GM23338 (cell line): ENCODE measurements at regions not wholly inside any gene's neighbourhood (a gene's known extent, or its start where the extent isn't known, plus 50 kb on each side); places are given as distances from the start of the nearest gene placed in this dataset.

Source experiments
- ATAC-seq: fragments of 200-7000 bp; cut with Tn5 transposase; 3 replicates; pipeline ENCODE4 v1.9.1; 2020
- DNase-seq: peaks from one replicate; pipeline ENCODE4 v3.0.0-alpha.2; 2015; ENCODE audit warnings: low spot score
- H2AFZ ChIP-seq: fragments of 200-600 bp; sonication (generic); 2 replicates; pipeline ENCODE4 v1.8.0; 2016; ENCODE audit warnings: antibody characterized with exemption, mild to moderate bottlenecking, moderate library complexity
- H3F3A ChIP-seq: fragments of 200-600 bp; sonication (generic); replicated peaks from 2 replicates; pipeline ENCODE4 v1.8.0; 2017; ENCODE audit warnings: antibody characterized with exemption, mixed run types, low read depth
- H3K27ac ChIP-seq: fragments of 200-600 bp; sonication (generic); 2 replicates; pipeline ENCODE4 v1.6.1; 2016; ENCODE audit warnings: low read depth
- H3K27me3 ChIP-seq: fragments of 200-600 bp; sonication (generic); 2 replicates; pipeline ENCODE4 v1.8.0; 2016; ENCODE audit warnings: mild to moderate bottlenecking, mixed run types, moderate library complexity; ENCODE audit not compliant: insufficient read depth
- H3K36me3 ChIP-seq: fragments of 200-600 bp; sonication (generic); 2 replicates; pipeline ENCODE4 v1.8.0; 2016; ENCODE audit warnings: mild to moderate bottlenecking; ENCODE audit not compliant: insufficient read depth
- H3K4me1 ChIP-seq: fragments of 200-600 bp; sonication (generic); 2 replicates; pipeline ENCODE4 v1.8.0; 2016; ENCODE audit warnings: mild to moderate bottlenecking, moderate library complexity; ENCODE audit not compliant: insufficient read depth
- H3K4me2 ChIP-seq: fragments of 200-600 bp; sonication (generic); 2 replicates; pipeline ENCODE4 v1.7.1; 2017; ENCODE audit warnings: mixed run types
- H3K4me3 ChIP-seq: fragments of 200-600 bp; sonication (generic); 2 replicates; pipeline ENCODE4 v1.6.1; 2016; ENCODE audit warnings: mixed run types
- H3K79me2 ChIP-seq: fragments of 200-600 bp; sonication (generic); replicated peaks from 2 replicates; pipeline ENCODE4 v1.8.0; 2017; ENCODE audit warnings: mild to moderate bottlenecking; ENCODE audit not compliant: insufficient read depth
- H3K9me2 ChIP-seq: fragments of 200-600 bp; sonication (generic); 2 replicates; pipeline ENCODE4 v1.8.0; 2017; ENCODE audit not compliant: insufficient read depth
- H4K20me1 ChIP-seq: fragments of 200-600 bp; sonication (generic); replicated peaks from 2 replicates; pipeline ENCODE4 v1.8.0; 2017; ENCODE audit warnings: mild to moderate bottlenecking; ENCODE audit not compliant: insufficient read depth
- H3K27ac Mint-ChIP-seq: 2 replicates; pipeline ENCODE4 v1.8.0; 2020; ENCODE audit warnings: inconsistent platforms, mild to moderate bottlenecking, moderate library complexity, mixed read lengths
- H3K27me3 Mint-ChIP-seq: 3 replicates; pipeline ENCODE4 v1.8.0; 2022; ENCODE audit warnings: low read depth, mild to moderate bottlenecking, moderate library complexity, mixed read lengths, inconsistent platforms; ENCODE audit not compliant: insufficient read depth, poor library complexity
- H3K36me3 Mint-ChIP-seq: 3 replicates; pipeline ENCODE4 v1.8.0; 2021; ENCODE audit warnings: low read depth, mild to moderate bottlenecking, inconsistent platforms, moderate library complexity, mixed read lengths
- H3K4me1 Mint-ChIP-seq: 3 replicates; pipeline ENCODE4 v1.8.0; 2020; ENCODE audit warnings: mild to moderate bottlenecking, inconsistent platforms, mixed read lengths
- H3K4me3 Mint-ChIP-seq: 3 replicates; pipeline ENCODE4 v1.8.0; 2021; ENCODE audit warnings: moderate library complexity, mild to moderate bottlenecking, inconsistent platforms, mixed read lengths
- H3K9me3 Mint-ChIP-seq: 3 replicates; pipeline ENCODE4 v1.8.0; 2020; ENCODE audit warnings: moderate library complexity, mild to moderate bottlenecking, inconsistent platforms, mixed read lengths
- CREB1 ChIP-seq: fragments of 250-450 bp; sonication (Bioruptor Pico); IDR thresholded peaks from 2 replicates; pipeline ENCODE4 v1.5.0; 2020; ENCODE audit warnings: low read depth, mild to moderate bottlenecking, moderate library complexity
- EZH2phosphoT487 ChIP-seq: fragments of 200-600 bp; sonication (generic); IDR thresholded peaks from one replicate; pipeline ENCODE4 v1.8.1; 2018; ENCODE audit warnings: antibody characterized with exemption; ENCODE audit not compliant: unreplicated experiment
- JUNB ChIP-seq: IDR thresholded peaks from one replicate; pipeline ENCODE4 v1.6.1; 2016; ENCODE audit warnings: antibody characterized with exemption; ENCODE audit not compliant: unreplicated experiment
- NANOG ChIP-seq: IDR thresholded peaks from 2 replicates; pipeline ENCODE4 v1.6.1; 2016; ENCODE audit warnings: antibody characterized with exemption, borderline replicate concordance
- POLR2AphosphoS5 ChIP-seq: IDR thresholded peaks from 2 replicates; pipeline ENCODE4 v1.6.1; 2016; ENCODE audit warnings: antibody characterized with exemption, low read depth
- STAT1 ChIP-seq: IDR thresholded peaks from one replicate; pipeline ENCODE4 v1.6.1; 2016; ENCODE audit warnings: antibody characterized with exemption; ENCODE audit not compliant: unreplicated experiment
- ZNF114 ChIP-seq: fragments of 250-450 bp; sonication (Bioruptor Pico); IDR thresholded peaks from 2 replicates; pipeline ENCODE4 v1.5.0; 2020; ENCODE audit warnings: mild to moderate bottlenecking, moderate library complexity
- ZNF331 ChIP-seq: fragments of 250-450 bp; sonication (Bioruptor Pico); IDR thresholded peaks from 2 replicates; pipeline ENCODE4 v1.5.0; 2020; ENCODE audit warnings: low read depth, mild to moderate bottlenecking, moderate library complexity
- TF ChIP-seq, protein P1 (sequence below), 2 experiments: fragments of 200-600 bp in 1 of 2; sonication (generic) in 1 of 2; conservative IDR thresholded peaks; 2 replicates each; pipeline versions ENCODE4 v1.5.1 to v1.6.1; 2016 to 2017; ENCODE audit warnings: antibody characterized with exemption in 2 of 2, low read depth in 2 of 2, mild to moderate bottlenecking in 2 of 2, moderate library complexity in 1 of 2
- TF ChIP-seq, protein P2 (sequence below): fragments of 250-450 bp; sonication (Bioruptor Pico); IDR thresholded peaks from 2 replicates; pipeline ENCODE4 v1.5.0; 2020; ENCODE audit warnings: mild to moderate bottlenecking, moderate library complexity
- TF ChIP-seq, protein P3 (sequence below): IDR thresholded peaks from one replicate; pipeline ENCODE4 v1.6.1; 2018; ENCODE audit warnings: antibody characterized with exemption; ENCODE audit not compliant: unreplicated experiment
- TF ChIP-seq, protein P4 (sequence below): IDR thresholded peaks from 2 replicates; pipeline ENCODE4 v1.6.1; 2016; ENCODE audit warnings: antibody characterized with exemption

DNA sequence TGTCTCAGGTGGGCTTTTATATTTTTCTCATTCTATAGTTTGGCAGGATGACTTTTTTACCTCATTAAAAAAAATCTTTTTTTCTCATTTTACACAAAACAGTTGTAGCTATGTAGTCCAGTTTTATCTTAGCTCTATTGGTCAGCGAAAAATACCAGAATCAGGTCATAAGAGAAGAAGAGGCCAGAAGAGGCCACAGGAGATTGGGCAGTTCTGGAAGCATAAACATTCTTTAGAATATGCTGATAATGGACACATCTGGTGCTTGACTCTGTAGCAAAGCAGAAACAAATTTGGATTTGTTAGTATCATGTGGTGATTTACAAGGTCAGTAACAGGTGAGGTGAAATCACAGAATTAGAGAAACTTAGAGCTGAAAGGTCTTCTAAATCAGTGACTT lies 66.6 kb upstream of the ARHGAP24 start:
- H3F3A ChIP-seq, result no peaks in the 10 kb centered on the region
- H3K27me3 ChIP-seq, result no peaks in the 10 kb centered on the region
- no peak overlapping the region for H3K4me2 ChIP-seq
- H3K9me3 Mint-ChIP-seq, result no peaks in the 10 kb centered on the region
- H3K27me3 Mint-ChIP-seq, result no peaks in the 10 kb centered on the region
- H3K27ac ChIP-seq, result no peak overlapping the region
- no peaks in the 10 kb centered on the region for H3K9me2 ChIP-seq
- no peaks in the 10 kb centered on the region for H3K79me2 ChIP-seq
- no peak overlapping the region for H2AFZ ChIP-seq
- H4K20me1 ChIP-seq, result no peaks in the 10 kb centered on the region
- TF ChIP-seq CREB1 (no peak), STAT1 (no peak), ZNF114 (no peak), NANOG (no peak), POLR2AphosphoS5 (no peak), EZH2phosphoT487 (no peak), ZNF331 (CRISPR knock-in tag) (no peak), JUNB (no peak)
- TF ChIP-seq, protein P1, sequence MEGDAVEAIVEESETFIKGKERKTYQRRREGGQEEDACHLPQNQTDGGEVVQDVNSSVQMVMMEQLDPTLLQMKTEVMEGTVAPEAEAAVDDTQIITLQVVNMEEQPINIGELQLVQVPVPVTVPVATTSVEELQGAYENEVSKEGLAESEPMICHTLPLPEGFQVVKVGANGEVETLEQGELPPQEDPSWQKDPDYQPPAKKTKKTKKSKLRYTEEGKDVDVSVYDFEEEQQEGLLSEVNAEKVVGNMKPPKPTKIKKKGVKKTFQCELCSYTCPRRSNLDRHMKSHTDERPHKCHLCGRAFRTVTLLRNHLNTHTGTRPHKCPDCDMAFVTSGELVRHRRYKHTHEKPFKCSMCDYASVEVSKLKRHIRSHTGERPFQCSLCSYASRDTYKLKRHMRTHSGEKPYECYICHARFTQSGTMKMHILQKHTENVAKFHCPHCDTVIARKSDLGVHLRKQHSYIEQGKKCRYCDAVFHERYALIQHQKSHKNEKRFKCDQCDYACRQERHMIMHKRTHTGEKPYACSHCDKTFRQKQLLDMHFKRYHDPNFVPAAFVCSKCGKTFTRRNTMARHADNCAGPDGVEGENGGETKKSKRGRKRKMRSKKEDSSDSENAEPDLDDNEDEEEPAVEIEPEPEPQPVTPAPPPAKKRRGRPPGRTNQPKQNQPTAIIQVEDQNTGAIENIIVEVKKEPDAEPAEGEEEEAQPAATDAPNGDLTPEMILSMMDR (conservative IDR thresholded peaks at IDR 0.05; ENCODE audit: low read depth in 2 of 2), result no peak
- TF ChIP-seq, protein P2, sequence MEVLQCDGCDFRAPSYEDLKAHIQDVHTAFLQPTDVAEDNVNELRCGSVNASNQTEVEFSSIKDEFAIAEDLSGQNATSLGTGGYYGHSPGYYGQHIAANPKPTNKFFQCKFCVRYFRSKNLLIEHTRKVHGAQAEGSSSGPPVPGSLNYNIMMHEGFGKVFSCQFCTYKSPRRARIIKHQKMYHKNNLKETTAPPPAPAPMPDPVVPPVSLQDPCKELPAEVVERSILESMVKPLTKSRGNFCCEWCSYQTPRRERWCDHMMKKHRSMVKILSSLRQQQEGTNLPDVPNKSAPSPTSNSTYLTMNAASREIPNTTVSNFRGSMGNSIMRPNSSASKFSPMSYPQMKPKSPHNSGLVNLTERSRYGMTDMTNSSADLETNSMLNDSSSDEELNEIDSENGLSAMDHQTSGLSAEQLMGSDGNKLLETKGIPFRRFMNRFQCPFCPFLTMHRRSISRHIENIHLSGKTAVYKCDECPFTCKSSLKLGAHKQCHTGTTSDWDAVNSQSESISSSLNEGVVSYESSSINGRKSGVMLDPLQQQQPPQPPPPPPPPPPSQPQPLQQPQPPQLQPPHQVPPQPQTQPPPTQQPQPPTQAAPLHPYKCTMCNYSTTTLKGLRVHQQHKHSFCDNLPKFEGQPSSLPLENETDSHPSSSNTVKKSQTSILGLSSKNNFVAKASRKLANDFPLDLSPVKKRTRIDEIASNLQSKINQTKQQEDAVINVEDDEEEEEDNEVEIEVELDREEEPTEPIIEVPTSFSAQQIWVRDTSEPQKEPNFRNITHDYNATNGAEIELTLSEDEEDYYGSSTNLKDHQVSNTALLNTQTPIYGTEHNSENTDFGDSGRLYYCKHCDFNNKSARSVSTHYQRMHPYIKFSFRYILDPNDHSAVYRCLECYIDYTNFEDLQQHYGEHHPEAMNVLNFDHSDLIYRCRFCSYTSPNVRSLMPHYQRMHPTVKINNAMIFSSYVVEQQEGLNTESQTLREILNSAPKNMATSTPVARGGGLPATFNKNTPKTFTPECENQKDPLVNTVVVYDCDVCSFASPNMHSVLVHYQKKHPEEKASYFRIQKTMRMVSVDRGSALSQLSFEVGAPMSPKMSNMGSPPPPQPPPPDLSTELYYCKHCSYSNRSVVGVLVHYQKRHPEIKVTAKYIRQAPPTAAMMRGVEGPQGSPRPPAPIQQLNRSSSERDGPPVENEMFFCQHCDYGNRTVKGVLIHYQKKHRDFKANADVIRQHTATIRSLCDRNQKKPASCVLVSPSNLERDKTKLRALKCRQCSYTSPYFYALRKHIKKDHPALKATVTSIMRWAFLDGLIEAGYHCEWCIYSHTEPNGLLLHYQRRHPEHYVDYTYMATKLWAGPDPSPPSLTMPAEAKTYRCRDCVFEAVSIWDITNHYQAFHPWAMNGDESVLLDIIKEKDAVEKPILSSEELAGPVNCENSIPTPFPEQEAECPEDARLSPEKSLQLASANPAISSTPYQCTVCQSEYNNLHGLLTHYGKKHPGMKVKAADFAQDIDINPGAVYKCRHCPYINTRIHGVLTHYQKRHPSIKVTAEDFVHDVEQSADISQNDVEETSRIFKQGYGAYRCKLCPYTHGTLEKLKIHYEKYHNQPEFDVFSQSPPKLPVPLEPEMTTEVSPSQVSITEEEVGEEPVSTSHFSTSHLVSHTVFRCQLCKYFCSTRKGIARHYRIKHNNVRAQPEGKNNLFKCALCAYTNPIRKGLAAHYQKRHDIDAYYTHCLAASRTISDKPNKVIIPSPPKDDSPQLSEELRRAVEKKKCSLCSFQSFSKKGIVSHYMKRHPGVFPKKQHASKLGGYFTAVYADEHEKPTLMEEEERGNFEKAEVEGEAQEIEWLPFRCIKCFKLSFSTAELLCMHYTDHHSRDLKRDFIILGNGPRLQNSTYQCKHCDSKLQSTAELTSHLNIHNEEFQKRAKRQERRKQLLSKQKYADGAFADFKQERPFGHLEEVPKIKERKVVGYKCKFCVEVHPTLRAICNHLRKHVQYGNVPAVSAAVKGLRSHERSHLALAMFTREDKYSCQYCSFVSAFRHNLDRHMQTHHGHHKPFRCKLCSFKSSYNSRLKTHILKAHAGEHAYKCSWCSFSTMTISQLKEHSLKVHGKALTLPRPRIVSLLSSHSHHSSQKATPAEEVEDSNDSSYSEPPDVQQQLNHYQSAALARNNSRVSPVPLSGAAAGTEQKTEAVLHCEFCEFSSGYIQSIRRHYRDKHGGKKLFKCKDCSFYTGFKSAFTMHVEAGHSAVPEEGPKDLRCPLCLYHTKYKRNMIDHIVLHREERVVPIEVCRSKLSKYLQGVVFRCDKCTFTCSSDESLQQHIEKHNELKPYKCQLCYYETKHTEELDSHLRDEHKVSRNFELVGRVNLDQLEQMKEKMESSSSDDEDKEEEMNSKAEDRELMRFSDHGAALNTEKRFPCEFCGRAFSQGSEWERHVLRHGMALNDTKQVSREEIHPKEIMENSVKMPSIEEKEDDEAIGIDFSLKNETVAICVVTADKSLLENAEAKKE (CRISPR knock-in tag), result no peak
- TF ChIP-seq, protein P3, sequence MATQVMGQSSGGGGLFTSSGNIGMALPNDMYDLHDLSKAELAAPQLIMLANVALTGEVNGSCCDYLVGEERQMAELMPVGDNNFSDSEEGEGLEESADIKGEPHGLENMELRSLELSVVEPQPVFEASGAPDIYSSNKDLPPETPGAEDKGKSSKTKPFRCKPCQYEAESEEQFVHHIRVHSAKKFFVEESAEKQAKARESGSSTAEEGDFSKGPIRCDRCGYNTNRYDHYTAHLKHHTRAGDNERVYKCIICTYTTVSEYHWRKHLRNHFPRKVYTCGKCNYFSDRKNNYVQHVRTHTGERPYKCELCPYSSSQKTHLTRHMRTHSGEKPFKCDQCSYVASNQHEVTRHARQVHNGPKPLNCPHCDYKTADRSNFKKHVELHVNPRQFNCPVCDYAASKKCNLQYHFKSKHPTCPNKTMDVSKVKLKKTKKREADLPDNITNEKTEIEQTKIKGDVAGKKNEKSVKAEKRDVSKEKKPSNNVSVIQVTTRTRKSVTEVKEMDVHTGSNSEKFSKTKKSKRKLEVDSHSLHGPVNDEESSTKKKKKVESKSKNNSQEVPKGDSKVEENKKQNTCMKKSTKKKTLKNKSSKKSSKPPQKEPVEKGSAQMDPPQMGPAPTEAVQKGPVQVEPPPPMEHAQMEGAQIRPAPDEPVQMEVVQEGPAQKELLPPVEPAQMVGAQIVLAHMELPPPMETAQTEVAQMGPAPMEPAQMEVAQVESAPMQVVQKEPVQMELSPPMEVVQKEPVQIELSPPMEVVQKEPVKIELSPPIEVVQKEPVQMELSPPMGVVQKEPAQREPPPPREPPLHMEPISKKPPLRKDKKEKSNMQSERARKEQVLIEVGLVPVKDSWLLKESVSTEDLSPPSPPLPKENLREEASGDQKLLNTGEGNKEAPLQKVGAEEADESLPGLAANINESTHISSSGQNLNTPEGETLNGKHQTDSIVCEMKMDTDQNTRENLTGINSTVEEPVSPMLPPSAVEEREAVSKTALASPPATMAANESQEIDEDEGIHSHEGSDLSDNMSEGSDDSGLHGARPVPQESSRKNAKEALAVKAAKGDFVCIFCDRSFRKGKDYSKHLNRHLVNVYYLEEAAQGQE, result no peak
- TF ChIP-seq, protein P4, sequence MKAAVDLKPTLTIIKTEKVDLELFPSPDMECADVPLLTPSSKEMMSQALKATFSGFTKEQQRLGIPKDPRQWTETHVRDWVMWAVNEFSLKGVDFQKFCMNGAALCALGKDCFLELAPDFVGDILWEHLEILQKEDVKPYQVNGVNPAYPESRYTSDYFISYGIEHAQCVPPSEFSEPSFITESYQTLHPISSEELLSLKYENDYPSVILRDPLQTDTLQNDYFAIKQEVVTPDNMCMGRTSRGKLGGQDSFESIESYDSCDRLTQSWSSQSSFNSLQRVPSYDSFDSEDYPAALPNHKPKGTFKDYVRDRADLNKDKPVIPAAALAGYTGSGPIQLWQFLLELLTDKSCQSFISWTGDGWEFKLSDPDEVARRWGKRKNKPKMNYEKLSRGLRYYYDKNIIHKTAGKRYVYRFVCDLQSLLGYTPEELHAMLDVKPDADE, result no peak
- no peaks in the 10 kb centered on the region for H3K4me1 Mint-ChIP-seq
- ATAC-seq (no peak), DNase-seq (no peak)
- H3K36me3 Mint-ChIP-seq, result no peaks in the 10 kb centered on the region
- no peak overlapping the region for H3K27ac Mint-ChIP-seq
- H3K4me3 ChIP-seq, result no peak overlapping the region
- no peaks in the 10 kb centered on the region for H3K4me1 ChIP-seq
- H3K36me3 ChIP-seq, result no peaks in the 10 kb centered on the region
- H3K4me3 Mint-ChIP-seq, result no peak overlapping the region
